Activated CD4-positive, CD25-positive, alpha-beta regulatory T cell treated with anti-CD3 and anti-CD28 coated beads, Interleukin-2, amount 50 U/mL, for 72 hours (primary cell): ENCODE measurements at regions not wholly inside any gene's neighbourhood (a gene's known extent, or its start where the extent isn't known, plus 50 kb on each side); places are given as distances from the start of the nearest gene placed in this dataset.

Experiments
- DNase-seq: peaks from one replicate; pipeline ENCODE4 v3.0.0; 2021

DNA sequence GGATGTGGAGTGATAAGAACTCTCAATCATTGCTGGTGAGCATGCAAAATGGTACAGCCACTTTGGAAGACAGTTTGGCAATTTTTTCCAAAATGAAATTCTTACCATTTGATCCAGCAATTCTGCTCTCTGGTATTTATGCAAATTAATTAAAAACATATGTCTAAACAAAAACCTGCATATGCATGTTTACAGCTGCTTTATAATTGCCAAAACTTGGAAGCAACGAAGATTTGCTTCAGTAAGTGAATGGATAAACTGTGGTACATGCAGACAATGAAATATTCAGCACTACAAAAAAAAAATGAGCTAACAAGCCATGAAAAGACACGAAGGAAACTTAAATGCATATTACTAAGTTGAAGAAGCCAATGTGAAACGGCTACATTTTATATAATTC is 55.5 kb upstream of the SMLR1 start:
- no peak for DNase-seq

- no peak for DNase-seq
Measured at GRCh38 chr6:130773860-130774259, 53.3 kb upstream of the SMLR1 start.

DNA sequence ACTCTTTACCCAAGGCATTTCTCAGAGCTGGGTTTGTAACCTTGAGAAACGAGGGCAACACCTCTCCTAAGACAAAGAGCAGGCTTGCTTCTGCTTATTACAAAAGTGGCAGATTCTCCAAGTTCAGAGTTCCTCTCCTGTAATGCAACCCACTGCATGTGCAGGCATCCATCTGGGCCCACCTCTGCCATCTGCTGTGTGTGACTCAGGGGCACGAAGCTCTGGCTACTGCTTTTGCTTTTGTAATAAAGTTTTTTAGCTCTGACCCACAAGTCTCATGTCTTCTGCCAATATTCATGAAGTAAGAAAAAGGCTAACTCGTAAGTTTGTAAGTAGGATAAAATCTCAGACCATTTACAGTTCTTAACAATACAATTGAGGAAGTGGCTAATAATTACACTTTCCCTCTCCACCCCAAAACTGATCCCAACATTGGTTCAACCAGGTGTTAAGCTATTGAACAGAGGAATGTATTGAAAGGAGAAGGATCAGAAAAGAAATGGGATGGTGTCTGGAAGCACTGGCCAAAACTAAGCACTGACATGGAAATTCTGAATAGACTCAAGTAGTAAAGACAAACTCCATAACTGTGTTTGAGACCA is 51.7 kb upstream of the SMLR1 start:
- DNase-seq, result no peak

DNA sequence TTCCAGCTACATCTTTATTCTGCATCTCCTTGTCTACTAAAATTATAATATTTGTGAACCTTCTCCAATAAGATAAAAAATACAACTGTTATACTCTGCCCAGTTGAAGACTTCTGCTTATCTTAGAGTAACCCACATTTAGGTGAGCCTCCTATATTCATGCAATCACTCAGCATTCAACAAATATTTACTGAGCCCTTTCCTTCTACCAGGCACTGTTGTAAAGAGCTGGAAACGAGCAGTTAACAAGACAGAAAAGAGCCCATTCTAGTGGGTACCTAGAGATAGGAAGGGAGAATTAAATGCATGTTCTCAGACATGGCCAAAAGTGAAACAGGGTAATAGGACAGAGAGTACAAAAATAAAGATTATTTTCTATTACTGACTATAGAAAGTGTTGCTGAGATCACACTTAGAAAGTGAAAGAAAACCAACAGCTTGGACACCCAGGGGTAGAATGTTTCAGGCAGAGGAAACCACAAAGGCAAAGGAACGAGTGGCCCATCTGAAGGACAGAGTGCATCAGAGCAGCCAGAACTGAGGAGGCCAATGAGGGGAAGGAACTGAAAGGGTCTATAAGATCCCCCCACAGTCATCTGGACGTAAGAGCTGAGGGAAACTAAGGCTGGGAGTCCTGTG is 50.8 kb upstream of the SMLR1 start:
- no peak for DNase-seq
